LHCN-M2 (cell line): ENCODE measurements at regions not wholly inside any gene's neighbourhood (a gene's known extent, or its start where the extent isn't known, plus 50 kb on each side); places are given as distances from the start of the nearest gene placed in this dataset.

Experiments
- DNase-seq: peaks from one replicate; pipeline ENCODE4 v3.0.0-alpha.2; 2012; ENCODE audit warnings: low read depth

DNA sequence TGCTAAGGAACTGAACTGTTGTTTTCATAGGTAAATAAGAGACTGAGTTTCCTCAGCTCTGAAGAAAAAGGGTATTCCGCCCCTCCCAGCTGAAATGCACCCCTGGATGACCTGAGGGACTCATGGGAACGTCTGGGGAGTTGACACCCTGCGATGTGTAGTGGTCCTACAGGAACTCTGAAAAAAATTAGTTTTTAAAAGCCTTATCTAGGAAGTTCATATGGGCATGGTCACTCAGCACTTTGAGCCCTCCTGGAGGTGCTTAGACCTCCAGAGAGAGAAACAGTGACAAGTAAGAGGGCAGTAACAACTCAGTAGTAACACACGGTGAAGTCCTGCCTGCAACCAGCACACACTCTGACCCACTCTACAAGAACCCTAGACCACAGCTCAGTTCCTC lies 91.2 kb upstream of the CNOT2 start:
- no peak for DNase-seq

DNA sequence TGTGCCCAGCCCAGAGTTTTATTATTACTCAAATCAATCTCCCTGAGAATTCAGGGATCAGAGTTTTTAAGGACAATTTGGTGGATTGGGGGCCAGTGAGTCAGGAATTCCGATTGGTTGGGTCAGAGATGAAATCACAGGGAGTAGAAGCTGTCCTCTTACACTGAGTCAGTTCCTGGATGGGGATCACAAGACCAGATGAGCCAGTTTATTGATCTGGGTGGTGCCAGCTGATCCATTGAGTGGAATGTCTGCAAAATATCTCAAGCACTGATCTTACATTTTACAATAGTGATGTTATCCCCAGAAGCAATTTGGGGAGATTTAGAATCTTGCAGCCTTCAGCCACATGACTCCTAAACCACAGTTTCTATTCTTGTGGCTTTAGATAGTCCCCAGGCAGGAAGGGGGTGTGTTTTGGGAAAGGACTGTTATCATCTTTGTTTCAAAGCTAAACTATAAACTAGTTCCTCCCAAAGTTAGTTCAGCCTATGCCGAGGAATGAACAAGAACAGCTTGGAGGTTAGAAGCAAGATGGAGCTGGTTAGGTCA lies 89.1 kb upstream of the CNOT2 start:
- DNase-seq, result no peak

DNA sequence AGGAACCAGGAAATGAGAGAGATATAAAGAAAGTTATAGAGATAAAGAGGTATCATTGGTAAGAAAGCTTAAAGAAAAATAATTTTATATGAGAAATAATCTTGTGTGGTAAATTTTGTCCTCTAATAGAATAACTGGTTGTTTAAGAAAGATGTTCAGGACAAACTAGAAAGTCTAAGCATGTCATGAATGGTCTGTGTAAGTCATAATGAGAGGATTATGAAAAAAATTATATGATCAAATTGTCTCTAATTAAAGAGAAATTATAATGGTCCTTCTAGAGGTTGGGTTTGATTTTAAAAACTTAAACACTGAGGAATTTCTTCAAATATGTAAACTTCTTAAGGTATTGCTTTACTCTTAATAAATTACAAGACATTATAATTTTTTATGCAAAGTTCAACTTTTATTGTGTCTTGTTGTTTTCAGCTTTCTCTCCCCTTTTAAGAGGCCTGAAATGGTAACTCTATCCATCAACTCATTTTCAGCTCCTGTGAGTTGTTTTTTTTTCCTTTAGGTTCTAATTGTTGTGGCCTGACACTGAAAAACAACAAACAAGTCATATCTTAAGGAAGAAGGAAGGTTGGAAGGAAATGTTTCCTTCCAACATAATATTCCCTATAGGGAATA lies 88.2 kb upstream of the CNOT2 start:
- DNase-seq, result peak; percentile 34

DNA sequence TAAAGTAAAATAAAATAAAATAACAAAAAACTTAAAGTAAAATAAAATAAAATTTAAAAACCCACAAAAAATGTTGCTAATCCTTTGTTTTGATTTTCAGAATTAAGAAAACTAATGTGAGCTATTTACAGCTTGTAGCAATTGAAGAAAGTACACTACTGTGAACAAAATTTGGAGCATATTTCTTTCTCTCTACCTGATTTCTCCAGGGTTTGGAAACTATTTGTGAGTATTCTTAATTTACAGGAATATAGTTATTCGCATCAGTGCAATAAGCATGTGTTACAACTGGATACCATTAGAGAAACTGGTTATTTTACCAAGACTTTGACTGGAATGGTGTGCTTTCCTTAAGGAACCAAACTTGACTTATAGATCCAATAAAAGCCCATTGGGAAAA lies 86.1 kb upstream of the CNOT2 start:
- no peak for DNase-seq

DNA sequence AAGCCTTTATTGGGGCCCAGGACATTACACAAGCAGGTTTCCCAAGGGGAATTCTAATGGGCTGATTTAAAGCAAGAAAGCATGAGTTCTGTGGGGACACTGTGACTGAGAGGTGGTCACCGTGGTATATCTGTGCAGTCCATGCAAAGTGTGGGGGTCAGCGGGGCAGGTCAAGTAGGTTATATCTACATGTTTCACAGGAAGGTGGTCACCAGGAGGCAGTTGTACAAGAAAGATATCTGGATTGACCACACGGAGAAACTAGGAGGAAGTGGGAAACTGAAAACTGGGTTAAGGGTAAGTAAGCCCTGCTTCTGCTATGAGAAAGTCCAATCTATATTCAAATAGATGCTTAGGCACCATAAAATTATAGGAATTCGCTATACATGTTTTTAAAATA lies 77.8 kb upstream of the CNOT2 start:
- no peak for DNase-seq

DNA sequence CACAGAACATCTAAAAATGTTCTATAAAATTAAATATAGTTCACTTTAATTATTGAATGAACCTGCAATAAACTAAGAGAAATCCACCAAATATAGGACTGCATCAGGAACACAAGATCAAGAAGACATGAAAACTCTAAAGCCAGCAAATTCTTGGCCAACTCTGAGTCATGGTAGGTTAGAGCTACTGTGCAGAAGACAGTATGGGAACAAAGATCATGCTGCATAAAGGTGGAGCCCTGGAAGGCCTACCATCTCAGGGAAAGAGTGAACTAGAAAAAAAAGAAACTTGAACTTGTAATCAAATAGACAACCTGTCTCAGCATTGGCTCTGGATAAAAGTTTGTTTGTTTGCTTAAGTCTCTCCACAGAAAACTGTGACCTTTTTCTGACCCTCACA lies 66.9 kb upstream of the CNOT2 start:
- no peak for DNase-seq

DNA sequence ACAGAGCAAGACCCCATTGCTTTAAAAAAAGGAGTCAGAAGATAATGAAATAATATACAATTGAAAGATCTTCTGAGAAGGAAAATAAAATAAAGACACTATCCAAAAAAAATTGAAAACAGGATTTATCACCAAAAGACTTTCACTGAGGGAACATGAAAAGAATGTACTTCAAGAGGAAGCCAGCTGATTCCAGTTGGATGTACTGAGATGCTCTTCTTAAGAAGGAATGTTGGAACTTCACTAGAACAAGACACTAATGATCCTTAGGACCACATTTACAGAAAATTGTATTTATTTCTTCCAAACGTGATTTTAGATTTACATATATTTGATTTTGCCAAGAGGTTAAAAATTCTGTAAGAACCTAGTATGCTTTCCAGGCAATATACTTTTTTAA lies 65.6 kb upstream of the CNOT2 start:
- DNase-seq, result no peak

DNA sequence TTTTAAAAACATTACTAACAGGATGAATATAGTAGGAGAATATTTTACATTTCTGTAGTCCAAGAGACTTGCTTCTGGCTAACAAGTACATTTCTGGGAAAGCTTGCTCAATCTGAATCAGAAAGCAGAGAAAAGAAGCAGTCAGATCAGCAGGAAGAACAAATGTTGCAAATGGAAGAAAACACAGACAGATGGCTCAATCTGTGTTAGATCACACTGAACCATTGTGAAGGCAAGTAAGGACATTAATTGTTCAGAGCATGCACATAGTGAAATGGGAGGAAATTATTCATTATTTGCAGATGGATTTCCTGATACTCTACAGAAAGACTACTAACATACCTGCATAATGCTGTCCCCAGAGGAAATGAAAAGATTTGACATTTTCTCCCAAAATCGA lies 65.2 kb upstream of the CNOT2 start:
- DNase-seq, result peak; percentile 19

DNA sequence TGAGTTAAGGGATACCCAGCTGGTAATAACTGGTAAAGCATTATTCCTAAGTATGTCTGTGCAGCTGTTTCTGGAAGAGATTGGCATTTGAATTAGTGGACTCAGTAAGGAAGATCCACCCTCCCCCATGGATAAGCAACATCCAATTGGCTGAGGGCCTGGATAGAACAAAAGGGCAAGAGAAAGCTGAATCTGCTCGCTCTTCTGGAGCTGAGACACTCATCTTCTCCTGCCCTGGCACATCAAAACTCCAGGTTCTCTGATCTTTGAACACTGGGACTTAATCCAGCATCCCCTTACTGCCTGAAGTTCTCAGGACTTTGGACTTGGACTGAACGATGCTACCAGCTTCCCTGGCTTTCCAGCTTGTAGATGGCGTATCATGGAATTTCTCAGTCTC lies 63.1 kb upstream of the CNOT2 start:
- peak; percentile 61 for DNase-seq

DNA sequence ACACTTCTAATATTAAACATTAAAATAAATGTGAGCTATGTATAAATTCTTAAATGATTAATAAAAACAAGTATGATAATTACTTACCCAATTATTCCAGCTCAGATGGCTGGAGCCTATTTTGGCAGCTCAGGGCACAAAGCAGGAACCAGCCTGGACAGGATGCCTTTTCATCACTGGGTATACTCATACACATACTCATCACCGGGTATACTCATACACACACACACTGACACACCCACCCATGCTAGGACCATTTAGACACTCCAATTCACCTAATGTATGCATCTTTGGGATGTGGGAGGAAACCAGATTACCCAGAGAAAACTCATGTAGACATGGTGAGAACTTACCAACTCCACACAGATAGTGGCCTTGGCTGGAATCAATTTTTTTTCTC lies 57.9 kb upstream of the CNOT2 start:
- DNase-seq, result no peak

DNA sequence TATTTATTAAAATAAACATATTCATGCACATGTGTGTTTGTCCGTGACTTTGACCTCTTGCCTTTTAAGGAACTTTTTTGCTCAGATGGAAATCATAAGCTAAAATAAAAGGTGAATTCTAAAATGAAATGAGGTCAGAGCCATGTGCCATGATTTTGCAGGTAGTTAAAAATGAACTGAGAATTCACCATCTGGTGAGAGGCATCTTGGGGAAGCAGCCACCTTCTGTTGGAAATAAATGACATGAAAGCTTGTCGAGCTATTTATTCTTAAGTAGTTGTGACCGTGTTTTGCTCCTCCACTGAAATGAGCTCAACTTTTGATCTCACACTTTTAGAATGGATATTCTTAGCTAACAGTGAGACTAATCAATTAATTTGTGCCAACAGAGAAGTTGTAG lies 56.8 kb upstream of the CNOT2 start:
- no peak for DNase-seq

DNA sequence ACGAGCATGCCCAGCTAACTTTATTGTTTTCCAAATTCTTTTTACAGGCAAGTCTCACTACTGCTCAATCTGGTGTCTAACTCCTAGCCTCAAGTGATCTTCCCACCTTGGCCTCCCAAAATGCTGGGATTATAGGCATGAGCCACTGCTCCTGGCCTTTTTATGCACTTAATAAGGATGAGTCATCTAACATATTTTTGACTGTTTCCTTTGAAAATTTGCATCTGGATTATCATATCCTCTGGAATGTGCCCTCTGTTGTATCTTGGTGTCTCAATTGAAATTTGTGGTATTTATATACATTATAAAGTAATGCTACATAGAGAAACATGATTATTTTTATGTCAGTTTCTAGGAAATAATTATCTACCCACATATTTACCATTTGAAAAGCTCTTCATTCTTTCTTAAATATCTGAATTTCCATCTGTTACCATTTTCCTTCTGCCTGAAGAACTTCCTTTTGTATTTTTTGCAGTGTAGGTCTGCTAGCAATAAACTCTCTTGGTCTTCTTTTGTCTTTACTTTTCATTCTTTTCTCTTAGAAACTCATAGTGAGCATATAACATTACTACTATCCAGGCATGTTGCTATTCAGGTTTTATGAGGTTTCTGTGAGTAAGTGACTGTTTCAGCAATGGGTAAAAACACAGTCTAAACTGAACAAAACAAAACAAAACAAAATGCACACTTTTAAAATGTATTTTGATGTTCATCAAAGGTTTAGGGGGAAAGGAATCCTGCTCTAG lies 52.8 kb upstream of the CNOT2 start:
- peak; percentile 23 for DNase-seq
